HUES6 (cell line): ENCODE measurements at regions not wholly inside any gene's neighbourhood (a gene's known extent, or its start where the extent isn't known, plus 50 kb on each side); places are given as distances from the start of the nearest gene placed in this dataset.
"Not testable (repeated sequence)": the region's sequence is repeated elsewhere in the genome, so short reads cannot be mapped to it uniquely, and the experiment has no call there.

Experiments
- H3K27ac ChIP-seq: 2 replicates; pipeline ENCODE4 v1.7.0; 2013; ENCODE audit warnings: low read depth, mild to moderate bottlenecking, low read length, inconsistent platforms
- H3K27me3 ChIP-seq: 2 replicates; pipeline ENCODE4 v1.6.1; 2013; ENCODE audit warnings: low read length; ENCODE audit not compliant: control insufficient read depth, insufficient read depth
- H3K36me3 ChIP-seq: 2 replicates; pipeline ENCODE4 v1.6.1; 2013; ENCODE audit warnings: low read length; ENCODE audit not compliant: control insufficient read depth, insufficient read depth
- H3K4me1 ChIP-seq: 2 replicates; pipeline ENCODE4 v1.6.1; 2013; ENCODE audit warnings: low read length; ENCODE audit not compliant: control insufficient read depth, insufficient read depth
- H3K4me3 ChIP-seq: 2 replicates; pipeline ENCODE4 v1.5.1; 2013; ENCODE audit warnings: low read depth, low read length
- H3K9ac ChIP-seq: one replicate; pipeline ENCODE4 v1.6.1; 2013; ENCODE audit warnings: mild to moderate bottlenecking, low read length
- H3K9me3 ChIP-seq: 2 replicates; pipeline ENCODE4 v1.6.1; 2013; ENCODE audit warnings: low read depth, low read length; ENCODE audit not compliant: control insufficient read depth, insufficient read depth

DNA sequence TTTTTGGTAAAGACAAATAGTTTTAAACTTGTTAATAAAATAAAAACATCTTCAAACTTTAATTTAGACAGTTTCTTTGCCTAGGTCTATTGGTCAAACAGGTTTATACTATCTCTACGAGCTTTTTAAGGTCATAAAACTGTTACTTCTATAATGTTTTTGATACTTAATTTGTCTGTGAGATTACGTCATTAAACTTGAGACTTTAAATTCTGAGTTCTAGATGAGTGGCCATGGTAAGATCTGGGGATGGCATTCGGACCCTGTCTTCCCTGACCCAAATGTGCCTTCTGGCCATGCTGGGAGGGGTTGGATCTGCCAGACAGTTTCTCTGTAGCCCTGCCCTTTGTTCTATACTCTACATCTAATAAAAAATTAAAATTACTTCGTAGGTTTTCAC lies 497.8 kb downstream of the TMEM135 start:
- Histone ChIP-seq H3K27ac (no peak overlapping the region), H3K9ac (no peak overlapping the region), H3K9me3 (no peaks in the 10 kb centered on the region), H3K36me3 (no peaks in the 10 kb centered on the region), H3K4me1 (no peaks in the 10 kb centered on the region), H3K27me3 (no peaks in the 10 kb centered on the region), H3K4me3 (no peak overlapping the region)

DNA sequence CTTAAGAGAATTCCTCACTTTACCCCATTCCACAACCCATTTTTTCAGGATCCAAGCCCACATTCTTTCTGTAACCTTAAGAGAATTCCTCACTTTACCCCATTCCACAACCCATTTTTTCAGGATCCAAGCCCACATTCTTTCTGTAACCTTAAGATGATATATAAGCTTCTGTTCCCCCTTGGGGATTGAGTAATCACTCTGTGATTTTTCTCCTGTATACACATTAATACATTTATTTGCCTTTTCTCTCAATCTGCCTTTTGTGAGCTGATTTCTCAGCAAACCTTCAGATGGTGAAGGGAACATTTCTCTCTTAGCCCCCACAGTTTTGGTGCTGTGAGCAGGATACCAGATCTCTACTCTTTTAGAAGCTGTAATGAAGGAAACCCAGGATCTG lies 494.1 kb downstream of the TMEM135 start:
- not testable (repeated sequence) for H3K4me3 ChIP-seq, H3K9me3 ChIP-seq, H3K9ac ChIP-seq, H3K36me3 ChIP-seq, H3K27ac ChIP-seq, H3K4me1 ChIP-seq, H3K27me3 ChIP-seq

DNA sequence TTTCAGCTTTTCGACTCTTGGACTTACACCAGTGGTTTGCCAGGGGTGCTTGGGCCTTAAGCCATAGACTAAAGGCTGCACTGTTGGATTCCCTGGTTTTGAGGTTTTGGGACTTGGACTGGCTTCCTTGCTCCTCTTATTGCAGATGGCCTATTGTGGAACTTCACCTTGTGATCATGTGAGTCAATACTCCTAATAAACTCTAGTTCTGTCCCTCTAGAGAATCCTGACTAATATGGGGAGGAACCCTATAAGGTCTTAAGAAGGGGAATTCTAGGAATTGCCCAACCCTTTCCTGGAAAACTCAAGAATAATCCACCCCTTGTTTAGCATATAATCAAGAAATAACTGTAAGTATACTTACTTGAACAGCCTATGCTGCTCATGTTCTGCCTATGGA lies 491.8 kb downstream of the TMEM135 start:
- Histone ChIP-seq H3K9me3 (no peaks in the 10 kb centered on the region), H3K36me3 (no peaks in the 10 kb centered on the region), H3K4me3 (no peak overlapping the region), H3K27me3 (no peaks in the 10 kb centered on the region), H3K4me1 (no peaks in the 10 kb centered on the region), H3K9ac (no peak overlapping the region), H3K27ac (no peak overlapping the region)

DNA sequence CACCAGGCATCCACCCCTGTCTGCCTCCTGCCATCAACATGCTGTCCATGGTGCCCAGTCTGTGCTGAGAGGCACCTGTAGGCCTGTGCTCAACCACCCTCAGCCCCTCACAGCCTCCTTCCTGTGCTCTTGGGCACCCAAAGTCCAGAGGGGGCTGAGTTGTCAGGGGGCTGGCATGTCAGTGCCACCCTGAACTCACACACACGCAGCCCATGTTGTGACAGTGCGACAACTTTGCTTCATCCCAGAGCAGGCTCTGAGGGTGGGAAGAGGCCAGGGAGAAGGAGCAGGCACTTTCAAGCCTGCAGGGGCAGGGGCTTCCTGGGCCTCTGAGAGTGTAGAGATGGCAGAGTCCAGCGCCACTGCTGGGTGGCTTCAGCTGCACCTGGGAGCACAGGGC lies 491.0 kb downstream of the TMEM135 start:
- Histone ChIP-seq H3K9ac (no peak overlapping the region), H3K9me3 (peaks cover 6% of the 10 kb centered on the region), H3K36me3 (no peaks in the 10 kb centered on the region), H3K27ac (no peak overlapping the region), H3K27me3 (no peaks in the 10 kb centered on the region), H3K4me3 (no peak overlapping the region), H3K4me1 (no peaks in the 10 kb centered on the region)

DNA sequence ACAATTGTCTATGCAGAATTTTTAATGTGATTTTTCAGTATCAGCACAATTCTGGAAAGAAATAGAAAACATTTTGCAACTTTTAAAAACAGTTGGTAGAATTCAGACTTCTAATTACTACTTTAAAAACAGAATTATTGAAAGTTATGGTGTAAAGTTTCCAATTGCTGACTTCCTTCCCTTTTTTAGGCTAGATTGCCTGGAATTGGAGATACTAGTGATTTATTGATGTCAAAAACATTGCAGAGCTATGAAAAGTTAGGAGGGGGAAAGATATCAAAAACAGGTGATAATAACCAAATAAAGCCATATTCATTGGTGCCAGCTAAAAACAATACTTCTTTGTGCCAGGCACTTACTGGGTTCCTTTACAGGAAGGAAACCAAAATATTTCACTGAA lies 485.5 kb downstream of the TMEM135 start:
- Histone ChIP-seq H3K4me1 (no peaks in the 10 kb centered on the region), H3K9ac (no peak overlapping the region), H3K27me3 (no peaks in the 10 kb centered on the region), H3K36me3 (no peaks in the 10 kb centered on the region), H3K27ac (no peak overlapping the region), H3K9me3 (peaks cover 12% of the 10 kb centered on the region), H3K4me3 (no peak overlapping the region)

DNA sequence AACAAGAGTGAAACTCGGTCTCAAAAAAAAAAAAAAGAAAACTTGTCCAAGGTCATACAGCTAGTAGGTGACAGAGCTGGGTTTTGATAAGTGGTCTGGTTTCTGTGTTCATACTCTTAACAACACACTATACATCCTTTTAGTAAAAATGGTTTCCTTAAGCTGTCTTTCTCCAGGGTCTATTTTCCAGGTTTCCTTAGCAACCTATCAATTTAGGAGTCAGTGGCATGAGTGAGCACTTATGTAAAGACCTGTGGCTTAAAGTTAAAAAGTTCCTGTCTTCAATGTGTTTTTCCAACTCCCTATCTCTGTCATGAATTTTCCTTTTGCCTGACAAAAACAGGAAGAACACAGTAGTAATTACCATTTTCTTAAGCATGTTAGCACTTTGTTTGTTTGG lies 480.5 kb downstream of the TMEM135 start:
- H3K36me3 ChIP-seq = no peaks in the 10 kb centered on the region
- H3K9me3 ChIP-seq = peaks cover 1% of the 10 kb centered on the region; the same call in 1 of the 2 replicates
- H3K4me1 ChIP-seq = peaks cover 5% of the 10 kb centered on the region
- no peak overlapping the region for H3K27ac ChIP-seq
- H3K9ac ChIP-seq = no peak overlapping the region
- H3K27me3 ChIP-seq = no peaks in the 10 kb centered on the region
- H3K4me3 ChIP-seq = no peak overlapping the region

DNA sequence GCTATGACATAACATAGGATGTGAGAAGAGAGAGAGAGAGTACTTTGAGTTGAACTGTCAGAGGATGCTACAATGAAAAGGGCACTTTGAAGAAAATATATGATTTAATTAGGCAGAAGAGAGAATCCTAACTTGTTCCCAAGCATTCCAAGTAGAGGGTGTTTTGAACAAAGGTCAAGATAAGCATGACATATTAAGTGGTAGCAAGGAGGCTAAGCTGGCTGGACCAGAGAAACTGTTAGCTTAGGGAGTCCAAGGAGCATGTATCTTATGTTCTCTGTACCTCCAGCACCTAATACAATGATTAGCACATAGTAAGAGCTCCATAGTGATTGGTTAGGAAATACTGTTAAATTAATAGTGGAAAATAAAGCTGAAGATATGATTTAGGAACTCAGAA lies 479.6 kb downstream of the TMEM135 start:
- Histone ChIP-seq H3K4me3 (no peak overlapping the region), H3K4me1 (peaks cover 12% of the 10 kb centered on the region), H3K9ac (no peak overlapping the region), H3K9me3 (no peaks in the 10 kb centered on the region), H3K36me3 (no peaks in the 10 kb centered on the region), H3K27ac (no peak overlapping the region), H3K27me3 (no peaks in the 10 kb centered on the region)

DNA sequence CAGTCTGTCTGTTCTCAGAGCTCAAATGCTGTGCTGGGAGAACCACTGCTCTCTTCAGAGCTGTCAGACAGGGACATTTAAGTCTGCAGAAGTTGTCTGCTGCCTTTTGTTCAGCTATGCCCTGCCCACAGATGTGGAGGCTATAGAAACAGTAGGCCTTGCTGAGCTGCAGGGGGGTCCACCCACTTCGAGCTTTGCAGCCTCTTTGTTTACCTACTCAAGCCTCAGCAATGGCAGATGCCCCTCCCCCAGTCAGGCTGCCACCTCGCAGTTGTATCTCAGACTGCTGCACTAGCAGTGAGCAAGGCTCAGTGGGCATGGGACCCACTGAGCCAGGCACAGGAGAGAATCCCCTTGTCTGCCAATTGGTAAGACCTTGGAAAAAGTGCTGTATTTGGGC lies 470.0 kb downstream of the TMEM135 start:
- not testable (repeated sequence) for H3K27me3 ChIP-seq, H3K9me3 ChIP-seq, H3K36me3 ChIP-seq, H3K4me3 ChIP-seq, H3K9ac ChIP-seq, H3K27ac ChIP-seq, H3K4me1 ChIP-seq

DNA sequence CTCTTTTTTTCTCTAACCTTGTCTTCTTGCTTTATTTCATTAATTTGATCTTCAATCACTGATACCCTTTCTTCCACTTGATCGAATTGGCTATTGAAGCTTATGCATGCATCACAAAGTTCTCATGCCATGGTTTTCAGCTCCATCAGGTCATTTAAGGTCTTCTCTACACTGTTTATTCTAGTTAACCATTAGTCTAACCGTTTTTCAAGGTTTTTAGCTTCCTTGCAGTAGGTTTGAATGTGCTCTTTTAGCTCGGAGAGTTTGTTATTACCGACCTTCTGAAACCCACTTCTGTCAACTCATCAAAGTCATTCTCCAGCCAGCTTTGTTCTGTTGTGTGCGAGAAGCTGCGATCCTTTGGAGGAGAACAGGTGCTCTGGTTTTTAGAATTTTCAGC lies 469.2 kb downstream of the TMEM135 start:
- H3K27ac ChIP-seq, H3K4me1 ChIP-seq, H3K36me3 ChIP-seq, H3K27me3 ChIP-seq, H3K4me3 ChIP-seq, H3K9me3 ChIP-seq, H3K9ac ChIP-seq: not testable (repeated sequence)

DNA sequence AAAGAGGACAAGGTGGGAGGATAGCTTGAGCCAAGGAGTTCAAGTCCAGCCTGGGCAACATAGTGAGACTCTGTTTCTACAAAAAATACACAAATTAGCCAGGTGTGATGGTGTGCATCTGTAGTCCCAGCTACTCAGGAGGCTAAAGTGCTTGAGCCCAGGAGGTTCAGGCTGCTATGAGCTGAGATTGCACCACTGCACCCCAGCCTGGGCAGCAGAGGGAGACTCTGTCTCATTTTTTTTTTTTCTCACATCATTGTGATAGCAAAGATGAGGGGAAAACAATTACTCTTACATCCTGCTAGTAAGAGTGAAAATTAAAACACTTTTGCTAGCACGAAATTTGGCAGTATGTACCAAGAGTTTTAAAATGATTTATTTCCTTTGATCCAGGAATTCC lies 463.7 kb downstream of the TMEM135 start:
- H3K4me1 ChIP-seq = no peaks in the 10 kb centered on the region
- H3K27me3 ChIP-seq = no peaks in the 10 kb centered on the region
- H3K36me3 ChIP-seq = no peaks in the 10 kb centered on the region
- H3K9me3 ChIP-seq = no peaks in the 10 kb centered on the region; the same call in 1 of the 2 replicates
- H3K9ac ChIP-seq = no peak overlapping the region
- H3K4me3 ChIP-seq = no peak overlapping the region
- H3K27ac ChIP-seq = no peak overlapping the region

DNA sequence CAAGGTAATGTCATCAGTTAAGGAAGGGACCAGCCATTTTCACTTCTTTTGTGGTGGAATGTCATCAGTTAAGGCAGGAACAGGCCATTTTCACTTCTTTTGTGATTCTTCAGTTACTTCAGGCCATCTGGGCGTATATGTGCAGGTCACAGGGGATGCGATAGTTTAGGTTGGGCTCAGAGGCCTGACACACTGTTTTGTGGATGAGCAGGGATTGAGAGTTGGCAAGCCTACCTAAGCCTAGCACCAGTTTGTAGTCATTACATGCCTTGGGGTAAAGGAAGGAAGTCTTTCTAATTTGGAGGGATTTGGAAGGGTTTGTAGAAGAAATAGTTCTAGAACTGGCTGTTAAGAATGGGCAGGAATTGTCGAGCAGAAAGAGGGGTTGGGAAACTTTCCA lies 457.2 kb downstream of the TMEM135 start:
- H3K9ac ChIP-seq = peak overlapping the region; percentile 5
- not testable (repeated sequence) for H3K36me3 ChIP-seq, H3K4me3 ChIP-seq, H3K27me3 ChIP-seq
- peaks cover 14% of the 10 kb centered on the region for H3K4me1 ChIP-seq
- peaks cover 13% of the 10 kb centered on the region; the same call in 1 of the 2 replicates for H3K9me3 ChIP-seq
- H3K27ac ChIP-seq = peak overlapping the region; percentile 70; the same call in 1 of the 2 replicates

DNA sequence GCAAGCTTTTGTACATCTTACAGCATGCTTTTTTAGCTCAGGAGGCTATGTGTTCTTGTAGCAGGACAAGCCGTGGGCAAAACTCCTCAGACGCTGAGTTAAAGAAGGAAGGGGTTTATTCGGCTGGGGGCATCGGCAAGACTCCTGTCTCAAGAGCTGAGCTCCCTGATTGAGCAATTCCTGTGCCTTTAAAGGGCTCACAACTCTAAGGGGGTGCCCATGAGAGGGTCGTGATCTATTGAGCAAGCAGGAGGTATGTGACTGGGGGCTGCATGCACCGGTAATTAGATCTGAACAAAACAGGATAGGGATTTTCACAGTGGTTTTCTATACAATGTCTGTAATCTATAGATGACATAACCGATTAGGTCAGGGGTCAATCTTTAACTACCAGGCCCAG lies 456.3 kb downstream of the TMEM135 start:
- H3K27me3 ChIP-seq, H3K36me3 ChIP-seq, H3K4me3 ChIP-seq: not testable (repeated sequence)
- Histone ChIP-seq H3K27ac (peak overlapping the region; percentile 50; the same call in 1 of the 2 replicates), H3K9me3 (peaks cover 13% of the 10 kb centered on the region; the same call in 1 of the 2 replicates), H3K9ac (peak overlapping the region; percentile 28), H3K4me1 (peaks cover 14% of the 10 kb centered on the region)
